HG02938 (cell line): ENCODE measurements at regions not wholly inside any gene's neighbourhood (a gene's known extent, or its start where the extent isn't known, plus 50 kb on each side); places are given as distances from the start of the nearest gene placed in this dataset.

Experiments
- ATAC-seq: cut with Tn5 transposase; IDR thresholded peaks from one replicate; pipeline ENCODE4 v1.9.1; 2021; ENCODE audit warnings: mild to moderate bottlenecking, moderate library complexity; ENCODE audit not compliant: unreplicated experiment

DNA sequence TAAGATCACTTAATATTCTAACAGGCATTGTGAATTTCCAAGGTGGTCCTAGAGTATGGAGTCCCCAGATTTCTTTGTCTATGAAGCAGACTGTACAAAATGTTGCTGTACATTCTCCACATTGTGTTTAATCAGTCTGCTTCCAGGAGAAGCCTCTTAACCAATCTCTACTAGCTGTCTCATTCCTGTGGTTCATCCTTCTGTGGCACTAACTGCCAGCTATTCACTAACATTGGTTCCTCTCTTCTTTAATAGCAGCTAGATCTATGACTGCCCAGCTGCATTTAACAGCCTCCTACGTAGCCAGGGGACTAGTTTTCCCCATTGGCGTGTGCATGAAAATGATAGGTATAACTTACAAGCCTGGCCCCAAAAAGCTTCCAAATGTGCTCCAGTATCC lies 395.4 kb downstream of the SAMD5 start:
- no peak for ATAC-seq

DNA sequence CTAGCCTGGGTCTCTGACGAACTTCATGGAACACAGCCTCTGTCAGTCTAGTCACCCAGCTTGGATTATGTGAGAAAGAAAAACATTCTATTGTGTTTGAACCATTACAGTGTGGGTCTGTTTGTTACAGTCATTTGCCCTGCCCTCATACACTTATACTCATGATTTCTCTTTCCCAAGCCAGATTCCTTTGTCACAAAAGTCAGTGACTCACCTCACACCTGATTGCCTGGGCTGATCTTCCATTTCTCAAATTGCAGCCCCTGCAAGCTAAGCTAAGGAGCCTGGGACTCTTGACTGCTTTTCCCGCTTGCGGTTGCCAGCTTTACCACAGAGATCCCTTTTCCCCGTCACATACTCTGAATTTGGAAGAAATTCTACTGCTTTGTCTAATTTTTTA lies 395.9 kb downstream of the SAMD5 start:
- no peak for ATAC-seq

DNA sequence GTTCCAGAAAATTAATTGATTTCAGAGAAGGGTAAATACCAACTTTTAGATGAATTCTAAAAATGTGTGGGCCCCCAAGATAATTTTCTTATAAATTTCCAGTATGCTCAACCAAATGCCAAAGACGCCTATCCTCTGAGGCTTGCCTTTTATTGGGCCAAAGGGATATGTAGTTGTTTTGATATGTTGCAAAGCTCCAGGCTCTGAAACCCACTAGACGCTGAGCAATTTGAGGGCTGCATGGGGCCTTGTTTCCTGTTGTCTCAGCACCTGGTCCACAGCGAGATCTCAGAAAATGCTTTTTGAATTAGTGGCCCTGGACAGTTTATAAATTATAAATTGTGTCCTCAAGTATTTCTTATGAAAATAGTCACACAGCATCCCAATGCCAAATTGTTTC lies 397.2 kb downstream of the SAMD5 start:
- no peak for ATAC-seq

DNA sequence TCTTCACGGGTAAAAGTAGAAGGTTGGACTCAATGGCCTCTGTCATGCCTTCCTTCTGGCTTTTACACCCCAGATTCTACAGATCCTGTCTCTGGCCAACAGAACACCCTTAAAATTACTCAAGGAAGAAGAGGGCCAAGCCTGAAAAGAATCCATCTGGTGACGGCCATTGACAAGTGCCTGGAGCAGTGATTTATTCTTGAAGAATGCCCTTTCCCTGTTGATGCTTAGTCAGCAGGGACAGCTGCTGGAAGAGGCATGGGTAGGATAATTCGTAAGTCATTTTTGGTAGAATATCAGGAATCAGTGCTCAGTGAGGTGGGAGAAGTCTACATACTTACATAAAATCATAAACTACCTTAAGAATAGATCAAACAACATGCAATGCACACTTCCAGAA lies 397.9 kb downstream of the SAMD5 start:
- no peak for ATAC-seq

DNA sequence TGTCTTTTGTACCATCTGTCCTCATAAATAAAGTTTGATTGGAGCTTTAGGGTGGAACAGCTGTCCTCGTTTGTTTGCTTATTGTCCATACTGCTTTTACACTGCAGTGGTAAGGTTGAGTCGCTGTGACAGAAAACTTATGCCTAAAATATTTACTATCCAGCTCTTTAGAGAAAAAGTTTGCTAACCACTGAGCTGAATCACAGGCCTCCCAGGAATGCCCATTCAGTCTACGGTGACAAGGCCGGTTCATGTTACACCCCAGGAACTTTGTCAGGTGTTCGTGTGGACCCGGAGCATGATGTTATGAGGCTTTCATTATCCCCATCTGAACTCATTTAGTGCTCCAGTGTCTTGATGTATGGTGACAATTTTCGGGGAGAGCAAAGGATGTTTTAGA lies 401.1 kb downstream of the SAMD5 start:
- no peak for ATAC-seq

DNA sequence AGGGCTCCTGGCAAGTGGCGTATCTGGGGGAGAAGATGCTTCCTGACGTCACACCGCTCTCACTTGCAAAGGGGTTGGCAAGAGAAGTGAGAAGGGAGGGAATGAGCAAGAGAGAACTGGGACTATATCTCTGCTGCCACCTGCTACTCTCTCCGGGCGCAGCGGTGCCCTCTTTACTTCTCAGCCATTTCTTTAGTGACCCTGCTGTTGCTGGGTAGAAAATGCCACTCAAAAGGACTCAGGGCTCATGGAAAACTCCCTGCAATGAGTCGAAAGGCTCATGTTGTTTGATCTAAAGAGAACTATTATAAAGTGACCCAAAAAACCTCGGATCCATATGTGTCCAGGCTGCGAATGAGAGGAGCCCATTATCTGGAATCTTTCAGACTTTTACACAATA lies 401.8 kb downstream of the SAMD5 start:
- ATAC-seq = no peak

DNA sequence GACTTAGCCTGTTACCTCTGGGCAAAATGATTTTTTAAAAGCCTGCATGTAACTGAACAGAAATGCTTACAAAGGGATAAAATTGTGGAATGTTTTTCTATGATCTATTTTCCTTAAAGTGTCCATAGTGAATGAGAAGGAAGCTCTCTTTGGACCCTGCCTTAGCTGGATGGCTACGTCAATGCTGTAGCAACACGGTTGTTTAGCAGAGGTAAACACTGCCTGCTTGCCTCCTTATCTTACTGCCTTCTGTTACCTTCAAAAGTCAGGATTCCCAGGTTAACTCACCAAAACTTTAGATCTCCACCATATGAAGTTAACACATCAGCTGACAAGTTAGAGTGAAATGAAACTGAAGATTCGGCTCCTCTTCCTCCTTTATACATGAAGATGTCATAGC lies 402.6 kb downstream of the SAMD5 start:
- ATAC-seq = no peak

DNA sequence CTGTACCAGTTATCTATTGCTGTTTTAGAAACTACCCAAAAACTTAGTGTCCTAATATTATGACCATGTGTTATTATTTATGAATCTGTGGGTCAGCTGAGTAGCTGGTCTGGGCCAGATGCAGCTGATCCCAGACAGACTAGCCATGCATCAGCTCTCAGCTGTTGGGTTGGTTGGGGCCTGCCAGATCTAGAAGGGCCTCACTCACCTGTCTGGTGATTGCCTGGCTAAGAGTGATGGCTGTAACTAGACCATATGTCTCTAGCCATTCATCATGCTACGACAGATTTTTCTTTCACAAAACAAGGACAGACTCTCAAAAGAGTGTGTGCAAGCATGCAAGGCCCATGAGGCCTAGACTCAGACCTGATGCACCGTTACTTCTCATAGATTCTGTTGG lies 403.2 kb downstream of the SAMD5 start:
- no peak for ATAC-seq

DNA sequence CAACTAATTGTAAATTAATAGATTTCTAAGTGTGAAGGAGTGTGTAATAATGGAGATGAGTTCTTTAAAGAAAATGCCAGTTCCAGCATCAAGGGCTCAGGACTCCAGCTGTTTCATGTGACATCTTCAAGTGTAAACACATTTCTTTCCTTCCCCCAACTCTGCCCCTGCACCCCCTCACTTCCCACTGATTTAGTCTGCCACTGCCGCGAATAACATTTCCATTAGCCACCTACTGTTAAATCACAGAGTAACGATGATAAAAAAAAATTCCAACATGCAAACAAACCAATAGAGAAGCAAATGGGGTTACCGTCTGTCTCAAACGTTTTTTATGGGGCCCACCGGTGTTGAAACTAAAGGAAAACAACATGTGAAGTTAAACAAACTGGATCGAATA lies 414.3 kb downstream of the SAMD5 start:
- ATAC-seq = no peak

DNA sequence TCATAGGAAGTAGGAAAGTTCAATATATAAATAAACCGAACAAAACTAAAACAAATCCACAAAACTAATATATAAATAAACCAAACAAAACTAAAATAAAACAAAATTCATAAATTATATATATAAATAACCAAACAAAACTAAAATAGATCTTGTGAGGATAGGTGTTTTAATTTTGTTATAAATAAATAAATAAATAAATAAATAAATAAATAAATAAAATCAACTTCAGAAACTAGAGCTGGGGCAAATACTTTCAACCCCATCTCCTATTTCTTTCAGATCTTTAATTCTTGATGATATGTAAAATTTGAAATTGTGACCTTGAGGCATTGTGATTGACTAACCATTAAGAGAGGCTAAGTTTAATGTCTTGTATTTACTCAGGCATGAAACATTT lies 416.1 kb downstream of the SAMD5 start:
- ATAC-seq = no peak

DNA sequence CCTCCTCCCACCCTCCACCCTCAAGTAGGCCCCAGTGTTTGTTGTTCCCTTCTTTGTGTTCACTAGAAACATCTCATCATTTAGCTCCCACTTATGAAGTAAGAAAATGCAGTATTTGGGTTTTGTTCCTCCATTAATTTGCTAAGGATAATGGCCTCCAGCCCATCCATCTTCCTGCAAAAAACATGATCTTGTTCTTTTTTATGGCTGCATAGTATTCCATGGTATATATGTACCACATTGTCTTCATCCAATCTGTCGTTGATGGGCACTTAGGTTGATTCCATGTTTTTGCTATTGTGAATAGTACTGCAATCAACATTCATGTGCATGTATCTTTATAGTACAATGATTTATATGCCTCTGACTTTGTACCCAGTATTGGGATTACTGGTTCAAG lies 416.8 kb upstream of the SASH1 start:
- no peak for ATAC-seq

DNA sequence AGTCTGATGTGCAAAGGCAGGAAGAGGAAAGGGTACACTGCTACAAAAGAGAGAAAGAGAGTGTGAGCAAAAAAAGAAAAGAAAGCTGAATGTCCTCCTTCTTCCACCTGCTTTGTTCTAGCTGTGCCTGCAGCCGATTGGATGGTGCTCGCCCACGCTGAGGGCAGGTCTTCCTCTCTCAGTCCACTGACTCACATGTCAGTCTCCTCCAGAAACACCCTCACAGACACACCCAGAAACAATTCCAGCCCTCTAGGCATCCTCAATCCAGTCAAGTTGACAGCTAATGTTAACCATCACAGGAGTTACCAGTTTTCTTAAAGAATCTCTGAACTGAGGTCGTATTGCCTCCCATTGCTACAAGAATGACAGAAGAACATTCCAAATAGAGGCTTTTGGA lies 411.9 kb upstream of the SASH1 start:
- no peak for ATAC-seq

DNA sequence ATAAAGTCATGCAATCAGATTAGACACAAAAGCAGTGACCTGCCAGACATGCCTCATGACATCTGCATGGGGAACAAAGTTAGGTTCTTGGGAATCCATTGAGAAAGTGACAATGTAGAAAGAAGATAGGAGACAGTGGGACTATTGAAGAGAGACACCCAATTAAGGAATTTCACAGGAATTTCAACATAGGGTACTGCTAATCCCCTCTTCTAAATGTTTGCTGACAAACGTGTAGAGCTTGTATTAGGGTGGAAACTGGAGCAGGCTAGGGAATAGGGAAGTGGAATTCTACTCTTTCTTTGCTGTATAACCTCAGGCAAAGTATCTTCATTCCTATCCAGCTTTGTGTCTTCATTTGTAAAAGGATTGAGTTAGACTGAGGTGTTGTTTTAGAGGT lies 409.4 kb upstream of the SASH1 start:
- ATAC-seq = no peak

DNA sequence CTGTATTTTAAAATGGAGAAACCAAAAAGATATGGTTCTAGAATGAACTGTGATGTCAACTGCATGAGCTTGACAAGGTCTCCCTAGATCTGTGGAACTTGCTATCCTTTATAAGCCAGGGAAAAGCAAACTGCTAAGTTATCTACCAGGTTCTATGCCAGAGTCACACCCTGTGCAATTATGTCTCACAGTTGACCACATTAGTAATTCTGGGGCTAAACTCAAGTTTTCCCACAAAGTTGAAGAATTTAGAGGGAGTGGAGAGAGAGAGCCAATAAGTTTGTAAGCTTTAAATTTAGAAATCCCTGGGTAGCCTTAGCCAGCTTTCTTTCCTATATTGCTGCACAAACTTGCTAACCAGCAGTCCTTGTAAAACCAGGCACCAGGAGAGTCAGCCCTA lies 407.0 kb upstream of the SASH1 start:
- no peak for ATAC-seq

DNA sequence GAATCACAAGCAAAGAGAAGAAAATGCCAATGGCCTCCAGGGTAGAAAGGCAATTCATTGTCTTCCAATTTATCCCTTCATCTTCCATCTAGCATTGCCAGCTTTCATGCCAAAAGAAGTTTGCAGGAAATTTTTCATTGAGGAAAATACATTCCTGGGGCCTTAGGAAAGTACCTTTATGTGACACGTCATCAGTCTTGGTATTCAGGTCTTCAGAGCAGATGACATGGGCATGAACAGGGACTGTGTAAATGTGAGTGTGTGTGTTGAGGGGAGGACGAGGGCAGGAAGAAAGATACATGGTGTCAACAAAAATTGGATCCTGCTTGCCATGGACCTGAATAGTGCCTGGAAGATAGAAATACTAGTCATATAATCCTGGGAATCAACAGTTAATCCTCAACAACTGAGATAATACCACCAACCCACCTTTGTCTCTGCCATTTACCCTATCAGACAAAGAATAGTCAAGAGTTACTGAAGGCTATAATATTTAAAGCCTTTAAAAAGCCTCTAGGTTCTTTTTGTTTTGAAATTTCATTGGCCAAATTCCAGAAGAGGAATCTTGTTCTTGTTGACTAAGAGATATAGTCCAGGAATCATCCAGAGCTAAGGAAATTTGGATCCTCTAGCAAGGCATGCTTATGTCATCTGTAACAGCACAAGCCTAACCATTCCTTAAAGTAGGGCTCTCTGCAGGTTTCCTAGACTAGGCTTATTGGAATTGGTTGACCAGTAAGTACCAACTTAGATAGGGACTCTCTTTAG lies 405.8 kb upstream of the SASH1 start:
- no peak for ATAC-seq

DNA sequence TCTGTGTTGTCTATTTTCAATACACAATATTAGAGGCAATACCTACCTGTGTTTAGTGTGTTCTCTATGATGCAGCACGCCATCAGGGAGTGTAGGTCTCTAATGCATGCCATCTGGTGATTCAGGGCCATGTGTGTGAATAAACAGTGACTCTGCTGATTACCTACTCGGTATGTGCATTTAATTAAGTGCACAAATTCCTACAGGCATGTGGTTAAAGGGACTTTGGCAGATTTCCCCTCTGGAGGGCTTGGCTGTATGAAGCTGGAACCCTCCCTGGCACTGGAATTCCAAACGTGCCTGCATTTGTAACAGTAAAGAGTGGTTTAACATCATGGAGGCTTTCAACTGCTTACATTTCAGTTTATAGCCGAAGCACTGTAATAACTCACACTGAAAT lies 401.5 kb upstream of the SASH1 start:
- no peak for ATAC-seq

DNA sequence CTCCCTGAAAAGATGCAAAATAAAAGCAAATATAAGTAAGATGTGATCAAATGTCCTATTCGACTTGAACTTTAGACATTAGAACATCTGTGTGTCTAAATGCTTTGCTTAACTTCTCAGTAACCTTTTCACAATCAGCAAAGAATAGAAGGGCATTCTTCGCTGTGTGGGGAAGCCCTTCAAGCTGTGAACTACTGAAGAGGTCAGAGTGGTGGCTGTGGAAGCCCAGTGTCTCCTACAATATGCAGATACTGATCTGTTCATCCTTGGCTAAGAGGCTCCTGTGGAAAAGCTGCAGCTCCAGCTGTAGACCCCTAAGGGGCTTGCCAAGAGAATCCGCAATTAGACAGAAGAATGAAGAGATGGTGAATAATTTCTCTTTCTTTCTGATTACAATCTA lies 400.3 kb upstream of the SASH1 start:
- ATAC-seq = no peak

DNA sequence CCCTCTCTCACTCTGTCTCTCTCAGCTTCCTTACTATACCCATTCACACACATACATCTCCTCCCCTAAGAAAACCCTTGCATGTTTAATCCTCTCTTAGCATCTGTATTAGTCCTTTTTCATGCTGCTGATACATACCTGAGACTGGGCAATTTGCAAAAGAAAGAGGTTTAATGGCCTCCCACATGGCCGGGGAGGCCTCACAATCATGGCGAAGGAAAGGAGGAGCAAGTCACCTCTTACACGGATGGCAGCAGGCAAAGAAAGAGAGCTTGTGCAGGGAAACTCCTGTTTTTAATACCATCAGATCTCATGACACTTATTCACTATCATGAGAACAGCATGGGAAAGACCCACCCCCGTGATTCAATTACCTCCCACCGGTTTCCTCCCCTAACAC lies 398.5 kb upstream of the SASH1 start:
- no peak for ATAC-seq

DNA sequence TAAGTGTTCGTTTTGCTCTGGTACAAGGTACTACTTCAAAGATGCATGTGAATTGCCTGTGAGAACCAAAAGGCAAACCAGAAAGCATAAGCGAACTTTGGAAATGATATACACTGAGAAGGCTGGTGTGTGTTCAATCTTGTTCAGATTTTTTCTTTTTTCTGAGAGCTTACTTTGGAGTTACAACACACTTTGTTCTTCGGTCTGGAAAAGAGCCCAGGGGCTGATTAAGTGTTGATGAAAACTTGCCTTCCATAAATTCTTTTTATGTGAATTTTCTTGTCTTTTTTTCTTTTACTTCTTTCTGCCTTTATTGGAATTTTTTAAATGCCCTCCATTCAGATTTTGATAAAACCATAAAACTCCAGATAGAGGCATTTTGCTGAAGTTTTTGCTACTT lies 395.1 kb upstream of the SASH1 start:
- ATAC-seq = no peak

DNA sequence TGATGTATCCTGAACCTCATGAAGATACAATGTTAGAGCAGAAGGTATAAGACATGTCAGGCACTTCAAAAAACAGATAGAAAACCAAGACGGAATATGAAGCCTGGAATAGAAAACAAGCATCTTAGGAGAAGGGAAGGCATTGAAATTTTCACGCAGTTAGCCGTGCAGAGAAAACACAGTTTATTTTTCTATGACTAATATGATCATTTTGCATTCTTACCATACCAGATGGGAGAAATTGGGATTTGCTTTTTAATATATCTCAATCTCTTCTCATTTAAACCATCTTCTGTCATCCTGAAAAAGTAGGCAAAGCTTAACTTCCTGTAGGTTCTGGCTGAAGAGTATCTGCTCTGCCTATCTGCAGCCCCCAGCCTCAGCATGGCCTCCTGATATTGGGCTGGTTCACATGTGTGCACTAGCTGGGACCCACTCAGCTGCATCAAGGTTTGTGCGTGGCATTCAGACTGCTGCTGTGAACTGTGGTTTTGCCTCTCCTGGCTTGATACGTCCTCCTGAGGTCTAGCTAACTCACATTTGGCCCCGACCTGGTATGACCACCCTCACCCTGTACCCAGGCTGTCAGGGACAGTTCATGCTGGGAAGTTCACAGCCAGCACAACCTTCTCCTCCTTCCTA lies 392.5 kb upstream of the SASH1 start:
- no peak for ATAC-seq

DNA sequence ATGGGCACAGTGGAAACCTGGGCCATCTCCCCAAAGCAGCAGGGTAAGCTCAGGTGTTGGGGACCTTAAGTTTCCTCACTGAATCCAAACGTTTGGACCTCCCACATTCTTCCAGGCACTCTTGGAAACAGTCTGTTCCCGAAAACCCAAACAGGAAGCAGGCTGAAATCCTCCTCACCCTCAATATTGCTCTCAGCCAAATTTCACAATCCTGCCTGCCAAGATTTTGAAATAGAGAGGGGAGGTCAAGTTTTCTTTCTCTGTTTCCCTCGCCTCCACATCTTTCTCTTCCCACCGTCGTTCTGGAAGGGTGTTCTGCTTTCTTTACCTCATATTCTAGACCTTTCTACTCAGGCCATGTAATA lies 392.0 kb upstream of the SASH1 start:
- ATAC-seq = no peak

DNA sequence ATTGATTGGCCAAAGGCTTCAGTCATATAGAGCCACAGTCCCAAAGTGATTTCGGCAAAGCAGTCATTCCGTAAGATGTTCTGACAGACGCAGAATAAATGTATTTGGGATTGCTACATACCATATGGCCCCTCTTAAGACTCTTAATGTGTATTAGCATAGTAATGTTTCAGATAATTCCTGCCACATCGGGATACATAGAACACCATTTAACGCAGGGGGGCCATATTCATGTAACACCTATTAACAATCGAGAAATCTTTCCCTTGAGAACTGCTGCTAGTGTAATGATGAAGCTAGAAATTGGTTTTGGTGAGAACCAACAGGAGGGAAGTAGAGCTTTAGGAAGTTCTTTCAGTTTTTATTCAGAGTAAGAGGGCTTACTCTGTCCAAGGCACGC lies 390.9 kb upstream of the SASH1 start:
- no peak for ATAC-seq

DNA sequence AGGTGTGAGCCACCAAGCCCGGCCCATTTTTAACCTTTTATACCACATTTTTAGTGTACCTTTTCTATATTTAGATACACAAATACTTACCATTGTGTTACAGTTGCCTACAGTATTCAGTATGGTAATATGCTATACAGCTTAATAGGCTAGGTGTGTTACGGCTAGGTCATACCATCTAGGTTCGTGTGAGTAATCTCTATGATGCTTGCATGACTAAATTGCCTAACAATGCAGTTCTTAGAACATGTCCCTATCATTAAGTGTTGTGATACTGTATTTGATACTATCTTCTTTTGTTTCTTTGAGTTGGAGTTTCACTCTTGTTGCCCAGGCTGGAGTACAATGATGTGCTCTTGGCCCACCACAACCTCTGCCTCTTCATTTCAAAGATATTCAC lies 387.7 kb upstream of the SASH1 start:
- no peak for ATAC-seq
